Thoracic aorta (tissue), 2 donors: ENCODE measurements at regions not wholly inside any gene's neighbourhood (a gene's known extent, or its start where the extent isn't known, plus 50 kb on each side); places are given as distances from the start of the nearest gene placed in this dataset.
A peak's percentile ranks its signal among the peaks of the same experiment; 100 is the strongest.

Experiments
- ATAC-seq: fragments of 150-250 bp; one replicate; pipeline ENCODE4 v1.8.0; 2017; ENCODE audit warnings: low read depth; ENCODE audit not compliant: insufficient number of reproducible peaks, low FRiP score
- DNase-seq: peaks from one replicate; pipeline ENCODE4 v3.0.0-alpha.2; 2020; ENCODE audit warnings: low spot score
- H3K27ac ChIP-seq, 2 donors: fragments of 200-600 bp; sonication (generic); 1 replicate in 1 of 2; 2 replicates in 1 of 2; pipeline ENCODE4 v1.5.1; 2016; ENCODE audit warnings: mild to moderate bottlenecking in 2 of 2, moderate library complexity in 2 of 2
- H3K27me3 ChIP-seq: fragments of 200-600 bp; sonication (generic); replicated peaks from 2 replicates; pipeline ENCODE4 v1.6.0; 2016; ENCODE audit warnings: mild to moderate bottlenecking; ENCODE audit not compliant: insufficient read depth
- H3K36me3 ChIP-seq: fragments of 200-600 bp; sonication (generic); one replicate; pipeline ENCODE4 v1.5.1; 2016
- H3K4me1 ChIP-seq, 2 donors: fragments of 200-600 bp; sonication (generic); 1 replicate in 1 of 2; 2 replicates in 1 of 2; pipeline versions ENCODE4 v1.5.1 to v1.6.0; 2016; ENCODE audit warnings: low read depth in 2 of 2, mild to moderate bottlenecking in 1 of 2; ENCODE audit not compliant: control insufficient read depth in 1 of 2
- H3K4me3 ChIP-seq: fragments of 200-600 bp; sonication (generic); 2 replicates; pipeline ENCODE4 v1.5.1; 2016; ENCODE audit warnings: mild to moderate bottlenecking
- H3K9me3 ChIP-seq: fragments of 200-600 bp; sonication (generic); 2 replicates; pipeline ENCODE4 v1.5.1; 2016
- CTCF ChIP-seq: fragments of 200-600 bp; sonication (generic); IDR thresholded peaks from one replicate; pipeline ENCODE4 v1.5.1; 2019; ENCODE audit warnings: antibody characterized with exemption

DNA sequence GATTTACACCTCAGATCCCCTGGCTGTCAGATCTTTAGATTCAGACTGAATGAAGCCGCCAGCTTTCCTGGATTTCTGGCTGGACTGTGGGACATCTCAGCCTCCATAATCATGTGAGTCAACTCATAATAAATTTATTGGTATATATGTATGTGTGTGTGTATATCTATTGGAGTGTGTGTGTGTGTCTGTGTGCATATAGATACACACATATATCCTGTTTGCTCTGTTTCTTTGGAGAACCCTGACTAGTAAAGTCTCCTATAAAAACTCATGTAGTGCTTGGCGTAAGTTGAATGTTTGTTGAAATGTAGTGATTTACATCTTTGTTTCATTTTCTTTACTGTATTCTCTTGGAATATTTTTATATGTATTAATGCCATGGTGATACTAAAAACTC, 499.5 kb upstream of the KLF12 start:
- ATAC-seq = no peak

GRCh38 chr13:74629985-74630384, 495.8 kb upstream of the KLF12 start:
- no peaks in the 10 kb centered on the region for H3K27me3 ChIP-seq
- H3K36me3 ChIP-seq = no peaks in the 10 kb centered on the region
- no peak overlapping the region for H3K4me3 ChIP-seq
- no peaks in the 10 kb centered on the region for H3K9me3 ChIP-seq
- DNase-seq (no peak), ATAC-seq (peak; percentile 69)
- H3K27ac ChIP-seq = peak overlapping the region in 1 of 2 donors; percentile 31
- TF ChIP-seq CTCF = no peak
- no peaks in the 10 kb centered on the region for H3K4me1 ChIP-seq

More for the DNA sequence above, 499.5 kb upstream of the KLF12 start:
- no peak overlapping the region for H3K27ac ChIP-seq
- H3K27me3 ChIP-seq = no peaks in the 10 kb centered on the region
- no peaks in the 10 kb centered on the region for H3K4me1 ChIP-seq
- H3K36me3 ChIP-seq = no peaks in the 10 kb centered on the region
- H3K4me3 ChIP-seq = no peak overlapping the region
- H3K9me3 ChIP-seq = no peaks in the 10 kb centered on the region
- no peak for TF ChIP-seq CTCF
- DNase-seq = no peak

- H3K4me1 ChIP-seq = no peaks in the 10 kb centered on the region
- ATAC-seq = no peak
- TF ChIP-seq CTCF = no peak
- no peaks in the 10 kb centered on the region for H3K36me3 ChIP-seq
- H3K27me3 ChIP-seq = no peaks in the 10 kb centered on the region
- H3K27ac ChIP-seq = no peak overlapping the region
- no peak overlapping the region for H3K4me3 ChIP-seq
- DNase-seq = no peak
- no peaks in the 10 kb centered on the region for H3K9me3 ChIP-seq
Observed at GRCh38 chr13:74625541-74625940, 491.3 kb upstream of the KLF12 start.

- Histone ChIP-seq H3K36me3 (no peaks in the 10 kb centered on the region), H3K9me3 (no peaks in the 10 kb centered on the region), H3K27me3 (no peaks in the 10 kb centered on the region), H3K27ac (no peak overlapping the region), H3K4me1 (no peaks in the 10 kb centered on the region), H3K4me3 (no peak overlapping the region)
- TF ChIP-seq CTCF = no peak
- ATAC-seq (no peak), DNase-seq (no peak)
Observed at GRCh38 chr13:74623761-74624160, 489.6 kb upstream of the KLF12 start.

GRCh38 chr13:74622284-74622683, 488.1 kb upstream of the KLF12 start:
- DNase-seq = no peak
- Histone ChIP-seq H3K4me3 (no peak overlapping the region), H3K4me1 (no peaks in the 10 kb centered on the region), H3K36me3 (no peaks in the 10 kb centered on the region), H3K27ac (no peak overlapping the region), H3K9me3 (no peaks in the 10 kb centered on the region), H3K27me3 (no peaks in the 10 kb centered on the region)
- no peak for ATAC-seq
- TF ChIP-seq CTCF = no peak
